ENCODE measurements at regions not wholly inside any gene's neighbourhood (a gene's known extent, or its start where the extent isn't known, plus 50 kb on each side); places are given as distances from the start of the nearest gene placed in this dataset.
"Not testable (repeated sequence)": the region's sequence is repeated elsewhere in the genome, so short reads cannot be mapped to it uniquely, and the experiment has no call there.

DNA sequence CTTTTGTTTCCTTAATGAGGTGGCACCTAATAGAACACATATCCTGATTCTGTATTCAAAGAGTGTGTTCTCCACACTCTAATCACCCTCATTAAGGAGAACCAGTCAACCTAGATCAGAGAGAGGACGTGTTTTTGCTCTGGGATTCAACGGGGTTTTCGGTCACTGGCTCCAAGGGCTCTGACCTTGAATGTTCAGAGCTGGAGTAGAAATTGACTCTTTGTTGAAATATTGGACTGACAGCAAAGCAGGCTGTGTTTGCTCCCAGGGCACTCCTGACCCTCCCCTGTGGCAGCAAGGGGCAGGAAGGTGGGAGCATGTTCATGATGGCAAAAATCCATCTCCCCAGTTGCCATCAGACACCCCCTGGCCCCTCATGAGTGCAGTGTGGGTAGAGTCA, 1193.0 kb downstream of the AACS start:
- DNase-seq (ENCODE audit: low spot score), result no peak

DNA sequence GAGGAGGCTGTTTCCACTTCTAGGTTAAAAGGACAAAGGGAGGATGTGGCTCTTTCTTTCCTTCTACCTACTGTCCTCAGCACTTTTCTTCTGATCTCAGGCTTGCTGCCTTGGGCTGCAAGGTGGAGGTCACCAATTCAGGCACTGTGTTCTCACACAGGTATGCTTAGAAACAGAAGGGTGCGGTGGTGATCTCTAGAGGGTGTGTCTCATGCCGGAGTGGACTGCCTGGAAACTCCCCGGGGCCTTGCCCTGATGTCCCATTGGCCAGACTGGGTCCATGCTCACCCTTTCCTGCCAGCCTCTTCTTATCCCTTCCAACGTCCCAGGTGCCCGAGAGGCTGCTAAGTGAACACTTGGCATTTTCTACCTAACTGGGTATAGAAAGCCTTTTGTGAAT, 1197.6 kb downstream of the AACS start:
- no peak for DNase-seq (ENCODE audit: low spot score)

- DNase-seq (ENCODE audit: low spot score), result no peak
These were observed 1203.0 kb downstream of the AACS start for GRCh38 chr12:126268222-126268621.

- no peak for DNase-seq (ENCODE audit: low spot score)
These were observed 1205.9 kb downstream of the AACS start for GRCh38 chr12:126271159-126271558.

DNA sequence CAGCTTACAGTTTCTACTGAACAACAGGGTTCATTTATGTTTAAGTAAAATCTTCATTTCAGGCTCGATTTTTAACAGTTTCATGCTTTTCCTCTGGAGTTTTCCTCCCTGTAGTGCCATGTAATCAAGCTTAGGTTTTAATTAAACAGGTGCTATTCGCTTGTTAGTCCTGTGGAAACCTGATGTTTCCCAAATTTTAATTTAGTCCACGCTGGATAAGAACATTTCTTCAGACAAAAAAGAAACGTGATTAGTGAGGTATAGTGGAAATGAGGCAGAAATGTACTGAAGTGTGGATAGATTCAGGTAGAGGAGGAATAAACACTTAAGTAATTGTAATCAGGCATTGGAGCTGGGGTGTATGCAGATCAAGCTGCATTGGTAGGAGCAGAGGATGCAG, 1217.5 kb downstream of the AACS start:
- no peak for DNase-seq (ENCODE audit: low spot score)

- DNase-seq (ENCODE audit: low spot score), result no peak
These were observed 1221.0 kb downstream of the AACS start for GRCh38 chr12:126286203-126286602.

- no peak for DNase-seq (ENCODE audit: low spot score)
These were observed 1225.2 kb downstream of the AACS start for GRCh38 chr12:126290456-126290855.

DNA sequence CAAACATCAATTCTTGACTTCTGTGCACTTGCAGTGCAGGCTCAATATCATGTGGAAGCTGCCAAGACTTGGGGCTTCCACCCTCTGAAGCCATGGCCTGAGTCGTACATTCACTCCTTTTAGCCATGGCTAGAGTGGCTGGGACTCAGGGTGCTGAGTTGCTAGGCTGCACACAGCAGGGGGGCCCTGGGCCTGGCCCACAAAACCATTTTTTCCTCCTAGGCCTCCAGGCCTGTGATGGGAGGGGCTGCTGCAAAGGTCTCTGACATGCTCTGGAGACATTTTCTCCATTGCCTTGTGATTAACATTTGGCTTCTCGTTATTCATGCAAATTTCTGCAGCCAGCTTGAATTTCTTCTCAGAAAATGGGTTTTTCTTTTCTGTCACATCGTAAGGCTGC, 1226.8 kb downstream of the AACS start:
- DNase-seq (ENCODE audit: low spot score), result not testable (repeated sequence)

DNA sequence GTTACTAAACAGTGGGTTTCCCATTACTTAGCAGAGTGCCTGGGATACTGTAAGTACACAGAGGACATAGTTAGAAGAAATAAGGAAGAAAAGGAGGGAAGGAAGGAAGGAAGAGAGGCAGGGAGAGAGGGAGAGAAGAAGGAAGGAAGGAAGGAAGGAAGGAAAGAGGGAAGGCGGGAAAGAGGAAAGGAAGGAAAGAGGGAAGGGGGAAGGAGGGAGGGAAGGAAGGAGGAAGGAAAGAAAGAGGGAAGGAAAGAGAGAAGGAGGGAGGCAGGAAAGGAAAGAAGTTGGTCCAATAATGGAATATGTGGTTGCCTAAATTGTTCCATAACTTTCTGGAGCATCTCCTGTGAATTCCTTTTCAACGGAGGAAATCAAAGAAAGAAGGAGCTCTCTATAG, 1230.4 kb downstream of the AACS start:
- no peak for DNase-seq (ENCODE audit: low spot score)

DNA sequence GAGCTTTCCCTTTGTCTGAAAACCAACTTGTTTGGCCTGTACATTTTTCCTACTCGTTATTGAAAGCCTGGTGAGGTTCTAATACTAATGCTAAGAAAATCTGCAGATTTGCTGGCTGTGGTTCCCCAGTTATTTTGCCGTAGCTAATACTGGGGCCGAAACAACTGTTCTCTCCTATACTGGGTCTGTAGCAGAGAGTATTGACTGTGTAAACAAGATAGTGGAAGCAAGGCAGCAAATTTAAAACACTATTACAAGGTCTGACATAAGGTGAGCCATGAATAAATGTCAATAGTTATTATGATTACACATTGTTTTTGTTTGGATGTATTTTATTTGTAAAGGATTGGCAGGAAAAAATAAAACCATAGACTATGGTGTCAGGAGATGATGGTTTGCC, 1244.0 kb downstream of the AACS start:
- no peak for DNase-seq (ENCODE audit: low spot score)

GRCh38 chr12:126312457-126312856, 1247.2 kb downstream of the AACS start:
- no peak for DNase-seq (ENCODE audit: low spot score)

GRCh38 chr12:126316411-126316810, 1251.2 kb downstream of the AACS start:
- DNase-seq (ENCODE audit: low spot score), result no peak

DNA sequence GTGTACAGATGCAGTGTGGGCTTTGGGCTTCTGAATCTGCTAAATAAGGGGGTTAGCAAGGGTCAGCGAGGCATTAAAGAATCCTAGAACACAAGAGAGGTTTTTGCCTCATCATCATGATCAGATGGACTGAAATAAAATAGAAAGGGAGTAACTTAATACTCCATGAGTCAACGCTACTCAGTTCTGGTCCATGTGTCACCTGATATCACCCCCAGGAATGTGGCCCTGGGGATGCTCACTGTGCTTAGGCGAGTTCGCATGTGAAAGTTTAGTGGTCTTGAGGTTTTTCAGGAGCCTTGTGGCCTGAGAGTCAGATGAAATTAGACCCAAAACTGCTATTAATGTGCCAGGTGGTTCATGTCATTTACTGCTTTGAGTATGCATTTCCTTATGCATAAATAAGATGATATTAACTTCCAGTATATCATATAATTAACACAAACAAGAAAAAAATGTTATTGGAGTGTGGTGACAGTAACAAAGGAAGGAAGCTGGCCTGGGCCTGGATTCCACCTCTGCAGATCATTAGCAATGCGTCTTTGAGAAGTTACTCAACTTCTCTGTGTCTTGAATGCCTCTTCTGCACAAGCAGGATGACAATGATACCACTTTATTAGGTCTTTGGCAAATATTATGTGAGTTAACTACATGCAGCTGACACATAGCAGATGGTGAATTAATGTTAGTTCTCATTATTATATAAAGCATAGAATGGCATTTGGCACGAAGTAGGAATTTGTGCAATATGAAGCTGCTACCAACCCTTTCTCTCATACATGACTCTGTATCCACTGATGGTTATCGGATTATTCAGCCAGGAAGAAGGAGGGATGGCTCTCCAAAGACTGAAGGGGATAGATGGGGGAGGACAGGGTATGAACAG, 1272.6 kb downstream of the AACS start:
- DNase-seq (ENCODE audit: low spot score), result no peak

GRCh38 chr12:126342866-126343265, 1277.6 kb downstream of the AACS start:
- no peak for DNase-seq (ENCODE audit: low spot score)

- DNase-seq (ENCODE audit: low spot score), result no peak
These were observed 1278.1 kb downstream of the AACS start for GRCh38 chr12:126343321-126343720.

DNA sequence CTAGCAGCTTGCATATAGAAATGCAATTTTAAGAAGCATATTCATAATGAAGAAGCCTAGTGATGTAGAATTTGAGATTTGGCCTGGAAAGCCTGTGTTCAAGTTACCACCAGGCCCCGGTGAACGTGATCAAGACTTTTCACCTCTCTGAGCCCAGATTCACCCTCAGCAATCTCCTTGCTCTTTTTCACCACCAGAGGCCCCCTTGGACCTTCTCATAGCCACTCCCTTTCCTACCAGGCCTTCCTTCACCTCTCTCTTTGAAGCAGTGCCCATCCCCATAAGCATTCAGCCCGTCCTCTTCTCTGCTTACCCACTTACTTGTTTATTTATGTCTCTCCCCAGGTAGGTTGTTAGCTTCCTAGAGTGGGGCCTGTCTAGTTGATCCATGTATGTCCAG, 1280.9 kb downstream of the AACS start:
- no peak for DNase-seq (ENCODE audit: low spot score)

GRCh38 chr12:126347421-126347820, 1282.2 kb downstream of the AACS start:
- DNase-seq (ENCODE audit: low spot score), result no peak

DNA sequence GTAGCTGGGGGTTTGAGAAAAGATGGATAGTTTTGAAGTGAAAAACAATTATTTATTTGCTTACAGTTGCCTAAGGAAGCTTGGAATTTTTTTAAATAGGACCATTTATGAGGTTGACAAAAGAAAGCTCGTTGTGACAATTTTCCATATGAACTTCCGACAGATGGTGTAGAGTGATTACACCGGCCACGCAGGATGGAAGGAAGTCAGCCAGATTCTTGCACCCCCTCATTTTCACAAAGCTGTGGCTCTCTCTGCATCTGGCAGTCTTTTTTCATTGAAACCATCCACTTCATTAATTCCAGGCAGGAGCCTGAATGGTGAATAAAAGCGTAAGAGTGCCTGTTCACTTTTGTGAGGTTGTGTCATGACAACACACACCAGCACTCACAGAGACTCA, 1284.1 kb downstream of the AACS start:
- DNase-seq (ENCODE audit: low spot score), result no peak

DNA sequence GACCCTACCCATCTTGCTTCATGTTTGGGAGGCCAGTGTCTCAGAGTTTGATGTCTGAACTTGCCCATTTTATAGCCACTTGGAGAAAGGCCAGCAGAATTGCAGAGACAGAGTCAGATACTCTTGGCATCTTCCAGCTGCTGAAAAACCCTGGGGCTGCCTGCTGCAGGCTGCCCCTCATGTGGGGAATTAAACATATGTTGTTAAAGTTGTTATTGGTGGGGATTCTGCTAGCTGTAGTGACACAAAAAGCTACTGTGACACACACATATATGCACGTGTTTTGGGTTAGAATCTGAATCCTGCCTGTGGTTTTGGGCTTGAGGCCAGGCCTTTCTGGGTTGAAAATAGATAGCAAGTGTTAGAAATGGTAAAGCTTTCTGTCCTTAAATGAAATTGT, 1288.4 kb downstream of the AACS start:
- DNase-seq (ENCODE audit: low spot score), result no peak

GRCh38 chr12:126354633-126355032, 1289.4 kb downstream of the AACS start:
- DNase-seq (ENCODE audit: low spot score), result no peak

DNA sequence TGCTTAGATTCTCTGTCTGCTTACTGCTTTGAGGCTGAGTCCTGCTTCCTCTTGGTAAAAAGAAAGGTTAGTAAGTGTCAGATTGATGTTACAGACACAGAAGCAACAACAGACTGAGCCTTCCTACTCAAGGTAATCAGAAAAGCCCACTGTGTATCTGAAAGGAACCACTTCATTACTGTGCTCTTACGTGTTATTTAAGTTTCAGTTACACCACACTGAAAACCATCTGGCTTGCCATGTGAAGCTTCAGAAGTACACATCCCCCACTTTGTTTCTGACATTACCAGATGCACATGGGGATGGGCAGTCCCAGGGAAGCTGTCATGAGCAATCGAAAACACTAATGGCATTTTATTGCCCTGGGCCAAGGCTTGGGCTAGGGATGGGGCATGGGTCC, 1290.1 kb downstream of the AACS start:
- DNase-seq (ENCODE audit: low spot score), result no peak

GRCh38 chr12:126358806-126359205, 1293.6 kb downstream of the AACS start:
- no peak for DNase-seq (ENCODE audit: low spot score)

GRCh38 chr12:126359216-126359615, 1294.0 kb downstream of the AACS start:
- no peak for DNase-seq (ENCODE audit: low spot score)

GRCh38 chr12:126361804-126362203, 1296.6 kb downstream of the AACS start:
- DNase-seq (ENCODE audit: low spot score), result no peak
